HUES64 (cell line): ENCODE measurements at regions not wholly inside any gene's neighbourhood (a gene's known extent, or its start where the extent isn't known, plus 50 kb on each side); places are given as distances from the start of the nearest gene placed in this dataset.

ENCODE experiments used
- H3K27ac ChIP-seq: 2 replicates; pipeline ENCODE4 v1.7.0; 2013; ENCODE audit warnings: low read depth, low read length, inconsistent platforms
- H3K27me3 ChIP-seq: 2 replicates; pipeline ENCODE4 v1.6.1; 2013; ENCODE audit warnings: mild to moderate bottlenecking, low read length; ENCODE audit not compliant: insufficient read depth
- H3K36me3 ChIP-seq: 2 replicates; pipeline ENCODE4 v1.6.1; 2013; ENCODE audit warnings: mild to moderate bottlenecking, low read length; ENCODE audit not compliant: insufficient read depth
- H3K4me1 ChIP-seq: 2 replicates; pipeline ENCODE4 v1.6.1; 2013; ENCODE audit warnings: mild to moderate bottlenecking, low read length, moderate library complexity; ENCODE audit not compliant: insufficient read depth
- H3K4me3 ChIP-seq: 2 replicates; pipeline ENCODE4 v1.5.1; 2013; ENCODE audit warnings: mild to moderate bottlenecking, low read length, moderate library complexity
- H3K9ac ChIP-seq: 2 replicates; pipeline ENCODE4 v1.6.1; 2013; ENCODE audit warnings: mild to moderate bottlenecking, low read depth, low read length
- H3K9me3 ChIP-seq: 2 replicates; pipeline ENCODE4 v1.6.1; 2013; ENCODE audit warnings: low read depth, low read length; ENCODE audit not compliant: insufficient read depth
- WGBS: fragments of 150-250, 120-280 bp; methylation state at CpG from one replicate; pipeline ENCODE4 v1.1.7; 2013; ENCODE audit warnings: missing lambda C conversion rate; 5-methylcytosine and 5-hydroxymethylcytosine counted together

DNA sequence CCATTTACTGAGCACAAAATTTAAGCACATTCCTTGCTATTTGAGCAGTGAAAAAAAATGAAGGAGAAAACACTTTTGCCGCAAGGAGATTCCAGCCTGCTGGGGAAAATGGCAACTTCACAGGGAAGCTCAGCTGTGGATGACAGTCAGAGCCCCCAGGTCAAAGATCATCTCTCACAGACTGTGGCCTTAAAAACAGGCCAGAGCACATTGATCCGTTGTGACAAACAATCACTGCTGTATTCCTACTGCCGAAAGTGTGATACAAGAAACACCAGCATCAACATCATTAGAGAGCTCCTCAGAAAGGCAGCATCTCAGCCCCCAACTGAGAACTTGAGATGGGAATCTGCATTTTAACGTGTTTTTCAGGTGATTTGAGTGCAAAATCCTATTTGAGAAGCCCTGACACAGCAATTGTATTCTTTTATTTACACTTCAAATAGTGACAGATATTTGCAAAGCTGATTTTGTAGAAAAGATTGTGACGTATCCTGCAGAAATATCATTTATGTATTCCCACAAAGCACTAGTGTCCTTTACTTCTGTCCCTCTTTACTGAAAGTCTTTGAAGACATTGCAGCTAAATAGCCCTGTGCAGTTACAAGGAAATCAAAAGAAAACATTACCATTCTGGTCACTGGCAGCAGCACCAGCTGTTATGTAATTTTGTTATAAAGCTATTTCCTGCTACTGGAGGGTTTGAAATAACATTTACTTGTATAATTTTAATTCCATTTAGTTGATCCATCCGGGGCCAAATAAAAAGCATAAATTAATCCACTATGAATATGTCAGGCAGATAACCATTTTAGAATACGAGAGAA, 652.0 kb downstream of the LIG4 start:
- Histone ChIP-seq H3K4me1 (peaks cover 20% of the 10 kb centered on the region), H3K36me3 (no peaks in the 10 kb centered on the region), H3K27ac (no peak overlapping the region), H3K4me3 (no peak overlapping the region), H3K9me3 (no peaks in the 10 kb centered on the region), H3K9ac (no peak overlapping the region), H3K27me3 (no peaks in the 10 kb centered on the region)
- WGBS: 45% methylated on average over 5 of the region's 7 CpGs

- Histone ChIP-seq H3K27ac (no peak overlapping the region), H3K9me3 (no peaks in the 10 kb centered on the region), H3K27me3 (no peaks in the 10 kb centered on the region), H3K4me3 (no peak overlapping the region), H3K4me1 (peaks cover 20% of the 10 kb centered on the region), H3K36me3 (no peaks in the 10 kb centered on the region), H3K9ac (no peak overlapping the region)
- 44% methylated on average over 5 of the region's 5 CpGs for WGBS
Measured at GRCh38 chr13:107562203-107562602, 653.1 kb downstream of the LIG4 start.

DNA sequence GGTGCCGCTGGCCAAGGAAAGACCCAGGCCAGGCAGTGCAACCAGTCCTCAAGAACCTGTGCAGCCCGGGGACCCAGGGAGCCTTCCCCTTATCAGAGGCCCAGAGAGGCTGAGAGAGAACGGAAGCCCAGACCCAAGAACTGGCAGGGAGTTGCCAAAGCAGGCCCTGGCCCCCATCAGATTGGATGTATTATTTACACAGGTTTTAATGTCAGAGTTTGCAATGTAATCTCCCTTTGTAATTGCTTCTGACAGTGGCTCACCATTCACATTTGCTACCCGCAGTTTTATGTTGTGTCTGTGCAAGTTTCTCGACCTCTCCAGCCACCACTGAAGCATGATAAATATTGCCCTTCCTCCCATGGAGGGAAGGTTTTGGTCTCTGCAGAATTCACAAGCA, 660.9 kb downstream of the LIG4 start:
- H3K27me3 ChIP-seq: no peaks in the 10 kb centered on the region
- no peaks in the 10 kb centered on the region for H3K4me1 ChIP-seq
- no peaks in the 10 kb centered on the region for H3K36me3 ChIP-seq
- WGBS: 93% methylated on average over 5 of the region's 5 CpGs
- H3K9ac ChIP-seq: no peak overlapping the region
- no peak overlapping the region for H3K27ac ChIP-seq
- no peaks in the 10 kb centered on the region for H3K9me3 ChIP-seq
- H3K4me3 ChIP-seq: no peak overlapping the region

DNA sequence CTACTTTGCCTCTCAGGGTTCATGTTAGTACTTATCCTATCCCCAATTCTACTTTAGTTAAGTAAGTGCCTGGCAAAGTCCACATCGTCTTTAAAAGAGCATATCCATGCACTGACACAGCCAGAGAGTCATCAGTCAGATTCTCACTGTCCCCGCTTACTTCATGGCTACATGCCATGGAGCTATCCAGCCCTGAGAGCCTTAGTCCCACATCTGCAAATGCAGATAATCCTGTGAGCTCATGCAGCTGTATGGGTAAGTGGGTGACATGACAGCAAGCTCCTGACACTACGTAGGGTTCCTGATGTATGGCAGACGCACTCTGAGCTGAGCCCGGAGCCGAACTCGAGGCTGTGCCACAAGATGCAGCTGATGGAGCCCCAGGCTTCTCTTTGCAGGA, 661.5 kb downstream of the LIG4 start:
- whole genome bisulfite sequencing: 91% methylated on average over 7 of the region's 7 CpGs
- Histone ChIP-seq H3K27me3 (no peaks in the 10 kb centered on the region), H3K36me3 (no peaks in the 10 kb centered on the region), H3K4me1 (no peaks in the 10 kb centered on the region), H3K4me3 (no peak overlapping the region), H3K9ac (no peak overlapping the region), H3K9me3 (no peaks in the 10 kb centered on the region), H3K27ac (no peak overlapping the region)

- Histone ChIP-seq H3K36me3 (no peaks in the 10 kb centered on the region), H3K9me3 (no peaks in the 10 kb centered on the region), H3K9ac (no peak overlapping the region), H3K4me1 (no peaks in the 10 kb centered on the region), H3K27ac (no peak overlapping the region), H3K27me3 (no peaks in the 10 kb centered on the region), H3K4me3 (no peak overlapping the region)
- WGBS: no CpG with 5 or more reads among the region's 2 CpGs
Measured at GRCh38 chr13:107551521-107551920, 663.8 kb downstream of the LIG4 start.

GRCh38 chr13:107548338-107548737, 667.0 kb downstream of the LIG4 start:
- no peak overlapping the region for H3K9ac ChIP-seq

DNA sequence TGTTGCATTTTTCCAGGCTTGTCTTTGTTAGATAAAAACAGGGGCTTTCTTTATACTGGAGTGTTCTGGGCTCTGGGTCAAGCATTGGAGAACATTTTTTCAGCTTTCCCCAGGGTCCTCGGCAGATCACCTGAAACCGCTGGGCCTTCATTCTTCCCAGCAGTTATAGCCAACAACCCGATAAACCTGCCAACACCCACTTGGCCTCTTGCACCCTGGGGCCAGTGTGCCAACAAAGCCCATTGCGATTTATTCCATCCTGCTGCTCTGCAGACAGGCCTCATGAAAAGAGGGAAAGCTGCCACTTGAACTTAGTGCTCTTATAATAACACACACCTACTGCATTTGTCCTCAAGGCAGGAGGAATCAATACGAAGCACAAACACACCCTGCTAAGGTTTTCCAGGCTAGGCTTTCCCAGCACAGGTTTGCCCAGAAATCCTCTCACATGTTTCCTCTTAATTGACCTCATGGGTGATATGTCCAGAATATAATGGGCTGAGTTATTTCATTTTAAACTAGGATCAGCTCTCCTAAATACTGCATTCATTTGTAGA, 669.3 kb downstream of the LIG4 start:
- Histone ChIP-seq H3K4me3 (no peak overlapping the region), H3K27me3 (no peaks in the 10 kb centered on the region), H3K9ac (no peak overlapping the region), H3K27ac (no peak overlapping the region), H3K4me1 (no peaks in the 10 kb centered on the region; the same call in 1 of the 2 replicates), H3K9me3 (no peaks in the 10 kb centered on the region), H3K36me3 (no peaks in the 10 kb centered on the region)
- WGBS: 95% methylated on average over 5 of the region's 5 CpGs

More at GRCh38 chr13:107548338-107548737, 667.0 kb downstream of the LIG4 start:
- WGBS: 93% methylated on average over 1 of the region's 1 CpG
- no peaks in the 10 kb centered on the region for H3K27me3 ChIP-seq
- H3K36me3 ChIP-seq: no peaks in the 10 kb centered on the region
- no peaks in the 10 kb centered on the region for H3K9me3 ChIP-seq
- no peak overlapping the region for H3K27ac ChIP-seq
- no peak overlapping the region for H3K4me3 ChIP-seq
- H3K4me1 ChIP-seq: no peaks in the 10 kb centered on the region

- Histone ChIP-seq H3K4me1 (0 out of 2 replicates have a peak, but pooled peaks cover 2% of the 10 kb centered on the region), H3K4me3 (no peak overlapping the region), H3K9me3 (no peaks in the 10 kb centered on the region), H3K27ac (no peak overlapping the region), H3K36me3 (no peaks in the 10 kb centered on the region), H3K27me3 (no peaks in the 10 kb centered on the region), H3K9ac (no peak overlapping the region)
- WGBS: 89% methylated on average over 1 of the region's 1 CpG
Measured at GRCh38 chr13:107534548-107534947, 680.8 kb downstream of the LIG4 start.

GRCh38 chr13:107531816-107532215, 683.5 kb downstream of the LIG4 start:
- 96% methylated on average over 2 of the region's 2 CpGs for WGBS
- Histone ChIP-seq H3K27me3 (no peaks in the 10 kb centered on the region), H3K36me3 (no peaks in the 10 kb centered on the region), H3K9ac (no peak overlapping the region), H3K9me3 (no peaks in the 10 kb centered on the region), H3K27ac (no peak overlapping the region), H3K4me3 (no peak overlapping the region), H3K4me1 (peaks cover 8% of the 10 kb centered on the region; the same call in 1 of the 2 replicates)

GRCh38 chr13:107531180-107531579, 684.2 kb downstream of the LIG4 start:
- peaks cover 8% of the 10 kb centered on the region; the same call in 1 of the 2 replicates for H3K4me1 ChIP-seq
- H3K27me3 ChIP-seq: no peaks in the 10 kb centered on the region
- no peaks in the 10 kb centered on the region for H3K36me3 ChIP-seq
- no peak overlapping the region for H3K9ac ChIP-seq
- H3K4me3 ChIP-seq: no peak overlapping the region
- H3K9me3 ChIP-seq: no peaks in the 10 kb centered on the region
- no peak overlapping the region for H3K27ac ChIP-seq
- 92% methylated on average over 3 of the region's 3 CpGs for WGBS

- no peaks in the 10 kb centered on the region for H3K27me3 ChIP-seq
- no peaks in the 10 kb centered on the region for H3K9me3 ChIP-seq
- H3K27ac ChIP-seq: no peak overlapping the region
- 80% methylated on average over 4 of the region's 4 CpGs for WGBS
- H3K36me3 ChIP-seq: no peaks in the 10 kb centered on the region
- no peak overlapping the region for H3K4me3 ChIP-seq
- no peak overlapping the region for H3K9ac ChIP-seq
- H3K4me1 ChIP-seq: peaks cover 8% of the 10 kb centered on the region; the same call in 1 of the 2 replicates
Measured at GRCh38 chr13:107529035-107529434, 686.3 kb downstream of the LIG4 start.
